ENCODE measurements at regions not wholly inside any gene's neighbourhood (a gene's known extent, or its start where the extent isn't known, plus 50 kb on each side); places are given as distances from the start of the nearest gene placed in this dataset.

GRCh38 chr10:131560166-131560565, 248.6 kb upstream of the TCERG1L start:
- TF ChIP-seq CTCF (IDR thresholded peaks at IDR 0.05), result no peak
- TF ChIP-seq POLR2A (IDR thresholded peaks at IDR 0.05), result no peak

All from Peyer's patch (tissue), 4 donors.